KMS-11 (cell line): ENCODE measurements at regions not wholly inside any gene's neighbourhood (a gene's known extent, or its start where the extent isn't known, plus 50 kb on each side); places are given as distances from the start of the nearest gene placed in this dataset.

Source experiments
- H2AFZ ChIP-seq: fragments of 200-600 bp; sonication (generic); 2 replicates; pipeline ENCODE4 v1.6.1; 2016; ENCODE audit warnings: antibody characterized with exemption, mixed run types, low read depth
- H3K27ac ChIP-seq: fragments of 200-600 bp; sonication (generic); 2 replicates; pipeline ENCODE4 v1.6.1; 2016; ENCODE audit warnings: mild to moderate bottlenecking, mixed run types
- H3K27me3 ChIP-seq: fragments of 200-600 bp; sonication (generic); 2 replicates; pipeline ENCODE4 v1.6.1; 2017; ENCODE audit warnings: mild to moderate bottlenecking, low read depth, mixed run types, moderate library complexity; ENCODE audit not compliant: insufficient read depth
- H3K36me3 ChIP-seq: fragments of 200-600 bp; sonication (generic); 2 replicates; pipeline ENCODE4 v1.6.1; 2017; ENCODE audit warnings: mild to moderate bottlenecking, mixed run types; ENCODE audit not compliant: insufficient read depth
- H3K4me1 ChIP-seq: fragments of 200-600 bp; sonication (generic); 2 replicates; pipeline ENCODE4 v1.6.1; 2016; ENCODE audit warnings: mild to moderate bottlenecking, low read depth, mixed run types; ENCODE audit not compliant: poor library complexity, severe bottlenecking
- H3K4me2 ChIP-seq: fragments of 200-600 bp; sonication (generic); 2 replicates; pipeline ENCODE4 v1.7.0; 2016; ENCODE audit warnings: mild to moderate bottlenecking, mixed run types
- H3K4me3 ChIP-seq: fragments of 200-600 bp; sonication (generic); IDR thresholded peaks from 2 replicates; pipeline ENCODE4 v1.6.1; 2017; ENCODE audit warnings: low read depth, low read length, mixed read lengths; ENCODE audit not compliant: insufficient read depth
- H3K79me2 ChIP-seq: fragments of 200-600 bp; sonication (generic); 2 replicates; pipeline ENCODE4 v1.6.1; 2016; ENCODE audit warnings: low read depth, mixed run types; ENCODE audit not compliant: insufficient read depth
- H3K9ac ChIP-seq: fragments of 200-600 bp; sonication (generic); 2 replicates; pipeline ENCODE4 v1.6.1; 2016; ENCODE audit warnings: mild to moderate bottlenecking, mixed run types
- H4K20me1 ChIP-seq: fragments of 200-600 bp; sonication (generic); 2 replicates; pipeline ENCODE4 v1.6.1; 2016; ENCODE audit warnings: mild to moderate bottlenecking, mixed run types; ENCODE audit not compliant: insufficient read depth
- CTCF ChIP-seq: fragments of 200-600 bp; sonication (generic); conservative IDR thresholded peaks from 2 replicates; pipeline ENCODE4 v1.6.1; 2017; ENCODE audit warnings: low read depth, mild to moderate bottlenecking, antibody characterized with exemption, low read length, moderate library complexity, mixed read lengths

GRCh38 chr1:230545181-230545580 lies 97.1 kb upstream of the COG2 start:
- Histone ChIP-seq H2AFZ (no peak overlapping the region; the same call in 1 of the 2 replicates), H3K79me2 (no peaks in the 10 kb centered on the region), H3K9ac (no peak overlapping the region), H3K4me2 (no peak overlapping the region), H4K20me1 (no peaks in the 10 kb centered on the region), H3K4me3 (no peak overlapping the region), H3K27ac (no peak overlapping the region), H3K27me3 (no peaks in the 10 kb centered on the region), H3K4me1 (no peaks in the 10 kb centered on the region), H3K36me3 (no peaks in the 10 kb centered on the region)
- no peak for TF ChIP-seq CTCF

GRCh38 chr1:230544758-230545157 lies 97.5 kb upstream of the COG2 start:
- Histone ChIP-seq H3K27me3 (no peaks in the 10 kb centered on the region), H3K36me3 (no peaks in the 10 kb centered on the region), H2AFZ (no peak overlapping the region; the same call in 1 of the 2 replicates), H3K79me2 (no peaks in the 10 kb centered on the region), H3K4me2 (no peak overlapping the region), H3K27ac (no peak overlapping the region), H4K20me1 (no peaks in the 10 kb centered on the region), H3K9ac (no peak overlapping the region), H3K4me3 (no peak overlapping the region), H3K4me1 (no peaks in the 10 kb centered on the region)
- no peak for TF ChIP-seq CTCF

GRCh38 chr1:230543085-230543484 lies 99.2 kb upstream of the COG2 start:
- TF ChIP-seq CTCF: no peak
- Histone ChIP-seq H3K36me3 (no peaks in the 10 kb centered on the region), H3K4me2 (no peak overlapping the region), H3K27me3 (no peaks in the 10 kb centered on the region), H3K4me3 (no peak overlapping the region), H3K27ac (no peak overlapping the region), H4K20me1 (no peaks in the 10 kb centered on the region), H2AFZ (no peak overlapping the region), H3K9ac (no peak overlapping the region), H3K4me1 (no peaks in the 10 kb centered on the region), H3K79me2 (no peaks in the 10 kb centered on the region)

- Histone ChIP-seq H3K36me3 (no peaks in the 10 kb centered on the region), H3K27me3 (no peaks in the 10 kb centered on the region), H3K27ac (no peak overlapping the region), H3K79me2 (no peaks in the 10 kb centered on the region), H3K9ac (no peak overlapping the region), H3K4me1 (no peaks in the 10 kb centered on the region), H3K4me2 (no peak overlapping the region), H2AFZ (no peak overlapping the region), H3K4me3 (no peak overlapping the region), H4K20me1 (no peaks in the 10 kb centered on the region)
- no peak for TF ChIP-seq CTCF
Measured at GRCh38 chr1:230542681-230543080, 99.6 kb upstream of the COG2 start.
